Cerebellar nuclear complex (tissue), 1 donor: ENCODE measurements at regions not wholly inside any gene's neighbourhood (a gene's known extent, or its start where the extent isn't known, plus 50 kb on each side); places are given as distances from the start of the nearest gene placed in this dataset.
"Not testable (repeated sequence)": the region's sequence is repeated elsewhere in the genome, so short reads cannot be mapped to it uniquely, and the experiment has no call there.

ENCODE experiments used
- DNase-seq, 2 experiments: peaks; one replicate each; lab custom pipeline; 2025; lab: John Stamatoyannopoulos, UW

DNA sequence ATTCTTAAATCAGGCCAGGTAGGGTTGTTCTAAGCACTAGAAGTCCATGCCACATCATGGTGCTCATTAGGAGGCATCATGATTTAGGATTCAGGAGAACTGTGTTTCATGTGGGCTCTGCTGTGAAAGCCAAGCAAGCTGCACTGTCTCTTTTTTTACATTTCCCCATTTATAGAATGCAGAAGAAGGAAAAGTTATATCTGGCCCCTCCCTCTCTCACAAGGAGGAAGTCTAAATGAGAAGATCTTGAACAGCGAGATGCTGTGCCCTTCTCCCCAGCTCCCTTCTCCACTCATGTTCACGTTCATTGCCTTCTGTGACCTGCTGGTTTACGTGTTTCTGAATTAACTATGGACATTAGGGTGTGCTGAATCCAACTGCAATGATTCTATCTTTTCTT is 178.5 kb upstream of the RASGRP1 start:
- DNase-seq = no peak

DNA sequence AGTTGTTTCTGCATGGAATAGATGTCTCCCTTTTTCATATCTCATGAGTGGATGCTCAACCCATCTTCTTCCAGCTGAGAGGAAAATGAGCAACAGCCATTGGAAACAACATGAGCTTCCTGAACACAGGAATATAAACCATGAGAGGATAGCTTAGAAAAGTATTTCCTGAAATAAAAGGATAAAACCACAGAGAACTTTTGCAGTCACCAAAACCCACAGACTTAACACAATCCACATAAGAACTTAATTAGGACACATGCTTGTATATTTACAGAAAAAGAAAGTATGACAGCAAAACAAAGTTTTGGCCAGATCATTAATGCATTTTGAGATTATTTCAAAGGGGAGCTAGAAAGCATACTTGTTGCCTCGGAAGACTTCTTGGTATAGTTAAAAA is 180.5 kb upstream of the RASGRP1 start:
- DNase-seq = no peak

DNA sequence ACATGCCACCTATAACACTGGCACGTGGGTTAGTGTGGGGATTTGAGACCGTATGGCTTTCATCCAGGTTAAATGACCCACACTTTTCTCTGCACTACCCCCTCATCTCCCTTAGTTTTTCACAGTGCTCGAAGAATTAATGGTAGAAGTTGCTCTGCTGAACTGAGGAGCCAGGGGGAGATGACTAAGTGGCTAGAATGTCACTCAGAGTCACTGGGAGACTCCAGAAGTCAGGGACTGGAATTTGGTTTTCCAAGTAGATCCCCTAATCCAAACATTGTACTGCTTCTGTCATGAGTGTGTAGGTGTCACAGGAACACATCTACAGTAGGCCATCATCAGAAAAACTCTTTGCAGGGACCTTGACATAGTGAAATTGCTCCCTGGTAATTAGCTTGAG is 181.0 kb upstream of the RASGRP1 start:
- no peak for DNase-seq

DNA sequence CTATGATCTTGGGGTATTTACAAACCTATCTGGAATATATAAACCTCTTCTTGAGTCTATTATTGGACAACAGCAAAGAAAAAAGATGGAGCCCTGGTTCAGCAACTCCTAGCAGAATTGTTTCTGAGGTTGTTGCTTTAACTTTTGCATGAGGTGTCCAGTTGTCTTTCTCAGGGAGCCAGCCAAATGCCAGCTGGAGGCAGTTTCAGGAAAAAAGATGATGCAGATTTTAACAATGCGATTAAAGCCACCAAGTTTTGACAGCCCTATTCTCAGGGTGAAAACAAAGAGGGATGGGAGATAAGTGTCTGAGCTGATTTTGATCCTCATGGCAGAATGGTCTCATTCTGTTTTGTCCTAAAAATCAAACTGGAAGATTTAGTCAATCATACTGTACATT is 181.6 kb upstream of the RASGRP1 start:
- DNase-seq = no peak

DNA sequence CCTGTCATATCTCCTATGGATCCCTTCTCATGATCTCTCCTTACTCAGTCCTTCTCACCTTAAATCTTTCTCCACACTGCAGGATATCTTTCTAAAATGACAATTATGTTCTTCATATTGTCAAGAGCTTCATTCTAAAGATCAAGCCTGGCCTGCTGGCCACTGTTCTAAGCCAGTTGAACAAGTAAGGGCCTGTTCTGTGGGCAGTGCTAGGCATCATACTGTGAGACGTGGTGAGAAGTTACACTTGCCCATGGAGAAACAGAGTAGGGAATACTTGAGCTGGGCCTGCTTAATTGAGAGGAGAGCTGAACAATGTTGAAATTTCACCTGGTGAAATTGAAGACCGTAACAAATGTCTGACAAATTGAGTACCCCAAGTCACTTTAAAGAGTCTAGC is 184.1 kb upstream of the RASGRP1 start:
- no peak for DNase-seq

DNA sequence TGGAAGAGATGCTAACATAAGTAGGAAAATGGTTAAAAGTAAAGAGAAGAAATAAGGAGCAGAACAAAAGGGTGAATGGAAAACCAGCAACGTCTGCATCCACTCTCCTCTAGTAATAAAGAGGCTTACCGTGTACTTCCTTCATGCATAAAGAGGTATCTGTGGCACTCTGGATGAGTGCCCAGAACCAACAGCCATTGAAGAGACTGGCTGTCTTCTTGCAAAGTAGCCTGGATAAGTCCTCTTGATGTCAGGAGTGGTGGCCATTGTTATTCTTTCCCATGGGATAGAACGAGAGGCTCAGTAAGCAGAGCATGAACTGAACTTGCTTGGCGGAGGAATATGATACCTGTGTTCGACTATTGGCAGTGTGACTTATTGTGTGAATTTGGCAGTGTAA is 186.2 kb upstream of the RASGRP1 start:
- DNase-seq = no peak

DNA sequence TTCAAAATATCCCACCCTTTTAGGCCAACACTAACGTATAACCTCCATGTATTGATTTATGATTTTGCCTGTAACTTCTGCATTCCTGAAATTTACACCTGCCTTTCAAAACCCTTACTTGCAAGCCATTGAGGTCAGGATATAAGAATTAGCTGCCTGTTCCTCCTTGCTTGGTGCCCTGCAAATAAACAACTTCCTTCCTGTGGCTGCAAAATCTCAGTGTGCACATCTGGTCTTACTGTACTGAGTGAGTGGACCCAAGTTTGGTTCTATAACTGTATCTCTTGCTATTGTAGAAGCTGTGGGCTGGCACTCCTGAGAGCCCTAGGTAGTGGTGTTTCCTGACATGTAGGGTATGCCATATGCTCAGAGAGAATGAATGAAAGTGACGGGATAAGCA is 191.1 kb upstream of the RASGRP1 start:
- DNase-seq = no peak

DNA sequence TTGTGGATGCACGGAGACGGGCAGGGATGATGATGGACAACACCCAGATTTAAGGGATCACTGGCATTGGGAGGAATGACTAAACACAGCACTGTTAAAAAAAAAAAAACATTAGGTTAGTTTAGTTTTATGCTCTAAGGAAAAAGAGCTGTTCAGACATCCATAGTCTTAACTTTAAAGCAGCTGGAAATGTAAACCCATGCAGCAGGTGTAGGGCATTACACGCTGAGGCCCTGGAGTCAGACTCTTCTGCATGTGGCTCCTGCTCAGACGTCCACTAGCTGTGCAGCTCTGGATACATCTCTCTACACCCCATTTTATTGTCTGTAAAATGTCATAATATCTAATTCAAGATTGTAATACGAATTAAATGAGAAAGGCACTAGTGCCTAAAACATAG is 191.8 kb upstream of the RASGRP1 start:
- no peak for DNase-seq

DNA sequence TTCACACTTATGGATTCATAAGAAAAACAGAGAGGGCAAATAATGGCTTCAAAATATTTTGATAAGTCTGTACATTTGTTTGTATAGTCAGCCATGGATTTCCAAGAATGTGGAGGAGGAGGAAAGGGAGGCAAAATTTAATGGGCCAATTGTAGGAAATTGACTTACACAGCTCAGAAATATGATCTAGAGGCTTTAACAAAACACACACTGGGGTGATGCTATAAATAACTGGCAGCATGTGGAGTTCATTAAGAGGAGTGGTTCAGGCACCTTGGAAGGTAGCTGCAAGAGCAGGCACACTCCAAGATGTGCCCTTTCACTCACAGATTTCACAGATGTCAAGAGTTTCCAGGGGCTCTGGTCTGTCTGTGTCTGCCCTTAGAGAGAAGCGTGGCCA is 193.4 kb upstream of the RASGRP1 start:
- no peak for DNase-seq

DNA sequence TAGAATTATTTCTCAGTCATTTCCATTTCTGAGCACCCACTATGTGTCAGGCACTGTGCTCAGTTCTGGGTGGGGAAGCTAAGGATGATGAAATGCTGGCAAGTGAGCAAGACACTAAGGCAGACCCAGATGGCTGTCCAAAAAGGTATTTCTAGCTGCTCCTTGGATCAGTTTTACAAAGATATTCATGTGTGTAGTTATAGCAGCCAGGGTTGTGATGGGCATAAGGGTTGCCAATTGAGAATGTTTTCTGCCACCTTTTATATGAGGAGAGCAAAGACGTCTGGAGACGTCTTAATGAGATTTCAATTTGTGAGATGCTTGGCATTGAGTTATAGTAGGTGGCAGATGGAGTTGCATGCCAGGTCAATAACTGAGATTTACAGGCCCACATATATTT is 197.1 kb upstream of the RASGRP1 start:
- no peak for DNase-seq

DNA sequence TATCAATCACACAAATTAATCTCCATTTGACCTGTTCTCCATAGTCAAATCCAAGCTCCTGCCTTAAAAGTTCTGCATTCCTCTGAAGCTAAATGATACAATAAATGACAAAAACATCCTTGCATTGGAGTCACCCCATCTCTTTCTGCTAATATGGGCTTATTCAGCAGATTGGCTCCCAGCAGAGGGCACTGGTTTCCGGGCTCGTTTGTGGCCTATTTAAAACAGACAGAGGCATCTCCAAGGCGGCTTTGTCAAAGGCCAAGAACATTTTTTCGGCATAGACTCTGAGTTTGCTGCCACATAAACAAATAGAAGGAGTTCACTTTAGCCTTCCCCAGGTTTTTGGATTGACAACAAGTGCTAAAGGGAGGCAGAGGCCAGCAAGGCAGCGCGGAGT is 204.4 kb upstream of the RASGRP1 start:
- DNase-seq = no peak

DNA sequence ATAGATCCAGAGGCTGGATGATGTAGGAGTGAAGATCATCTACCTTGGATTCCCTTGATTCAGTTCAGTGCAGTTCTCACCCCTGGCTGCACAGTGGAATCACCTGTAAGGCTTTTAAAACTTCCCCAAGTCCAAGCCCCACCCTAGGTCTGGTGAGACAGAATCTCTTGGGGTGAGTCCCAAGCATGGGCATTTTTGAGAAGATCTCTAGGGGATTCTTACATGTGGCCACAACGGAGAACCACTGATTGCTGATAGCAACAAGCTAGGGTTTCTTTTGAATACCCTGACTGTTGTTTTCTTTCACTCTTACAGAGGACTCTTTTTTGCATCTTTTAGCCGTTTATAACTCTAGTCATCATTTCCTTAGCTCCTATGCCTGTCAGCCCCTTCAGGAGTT is 204.9 kb upstream of the RASGRP1 start:
- DNase-seq = no peak

DNA sequence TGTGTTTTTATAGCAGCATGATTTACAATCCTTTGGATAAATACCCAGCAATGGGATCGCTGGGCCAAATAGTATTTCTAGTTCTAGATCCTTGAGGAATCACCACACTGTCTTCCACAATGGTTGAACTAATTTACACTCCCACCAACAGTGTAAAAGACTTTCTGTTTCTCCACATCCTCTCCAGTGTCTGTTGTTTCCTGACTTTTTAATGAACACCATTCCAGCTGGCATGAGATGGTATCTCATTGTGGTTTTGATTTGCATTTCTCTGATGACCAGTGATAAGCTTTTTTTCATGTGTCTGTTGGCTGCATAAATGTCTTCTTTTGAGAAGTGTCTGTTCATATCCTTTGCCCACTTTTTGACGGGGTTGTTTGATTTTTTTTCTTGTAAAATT is 209.5 kb upstream of the RASGRP1 start:
- not testable (repeated sequence) for DNase-seq

DNA sequence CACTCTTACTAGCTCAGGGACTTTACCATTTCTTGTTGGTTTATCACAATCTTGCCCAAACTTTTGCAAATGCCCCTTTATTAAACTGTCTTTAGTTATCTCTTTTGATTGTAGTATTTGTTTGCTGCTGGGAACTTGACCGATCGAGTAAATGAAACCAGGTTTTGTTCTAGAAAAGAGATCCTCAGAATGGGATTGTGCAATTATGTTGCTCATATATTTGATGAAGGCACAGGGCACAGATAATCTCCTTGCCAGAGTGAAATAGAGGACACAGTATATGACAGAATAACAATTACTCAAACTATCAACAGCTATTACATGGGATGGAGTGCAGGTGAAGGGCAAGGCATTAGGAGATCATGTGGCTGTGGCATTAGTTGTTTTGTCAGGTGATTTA is 216.6 kb upstream of the RASGRP1 start:
- no peak for DNase-seq

DNA sequence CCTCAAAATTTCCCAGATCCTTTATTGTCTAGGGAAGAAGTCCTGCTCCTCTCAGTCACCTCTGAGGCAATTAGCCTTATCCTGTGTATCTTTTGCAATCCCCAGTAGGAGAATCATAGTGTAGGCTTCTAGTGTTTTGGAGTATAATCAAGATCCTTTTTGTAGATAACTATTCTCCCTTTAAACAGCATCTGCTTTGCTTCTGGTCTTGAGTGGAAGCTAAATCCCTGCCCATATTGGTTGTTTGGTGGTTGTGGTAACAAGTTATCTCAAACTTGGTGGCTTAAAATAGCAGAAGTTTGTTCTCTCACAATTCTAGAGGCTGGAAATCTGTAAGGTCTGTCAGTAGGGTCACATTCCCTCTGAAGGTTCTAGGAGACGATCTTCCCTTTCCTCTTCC is 217.5 kb upstream of the RASGRP1 start:
- no peak for DNase-seq

DNA sequence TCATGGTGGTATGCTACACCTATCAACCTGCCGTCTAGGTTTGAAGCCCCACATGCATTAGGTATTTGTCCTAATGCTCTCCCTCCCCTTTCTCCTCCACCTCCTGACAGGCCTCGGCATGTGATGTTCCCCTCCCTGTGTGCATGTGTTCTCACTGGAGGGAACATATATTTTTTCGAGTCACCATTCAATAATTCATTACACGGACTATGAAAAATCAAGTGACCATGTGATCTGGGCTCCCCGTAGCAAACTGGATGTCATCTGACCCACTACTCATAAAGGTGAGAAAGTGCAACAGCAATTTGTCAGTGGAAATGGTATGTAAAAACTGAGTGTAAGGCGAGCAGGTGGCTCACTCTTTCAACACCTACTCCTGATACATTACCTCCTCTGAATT is 224.3 kb upstream of the RASGRP1 start:
- DNase-seq = no peak

DNA sequence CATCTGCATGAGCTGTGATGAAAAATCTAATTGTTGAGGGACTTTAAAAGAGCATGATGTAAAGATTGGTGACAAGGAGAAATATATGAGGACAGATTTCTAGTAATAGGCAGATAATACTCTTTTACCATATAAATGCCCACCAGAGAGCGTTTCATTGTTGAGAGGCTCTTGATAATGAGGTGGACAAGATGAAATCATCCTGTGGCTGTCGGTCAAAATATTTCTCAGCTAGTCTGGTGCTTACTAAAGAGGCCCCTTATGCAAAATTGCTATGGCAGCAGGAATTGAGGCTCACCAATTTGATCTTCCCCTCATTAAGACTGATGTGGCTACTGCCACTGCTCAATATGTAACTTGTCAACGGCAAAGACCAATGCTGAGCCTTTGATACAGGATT is 225.0 kb upstream of the RASGRP1 start:
- no peak for DNase-seq

DNA sequence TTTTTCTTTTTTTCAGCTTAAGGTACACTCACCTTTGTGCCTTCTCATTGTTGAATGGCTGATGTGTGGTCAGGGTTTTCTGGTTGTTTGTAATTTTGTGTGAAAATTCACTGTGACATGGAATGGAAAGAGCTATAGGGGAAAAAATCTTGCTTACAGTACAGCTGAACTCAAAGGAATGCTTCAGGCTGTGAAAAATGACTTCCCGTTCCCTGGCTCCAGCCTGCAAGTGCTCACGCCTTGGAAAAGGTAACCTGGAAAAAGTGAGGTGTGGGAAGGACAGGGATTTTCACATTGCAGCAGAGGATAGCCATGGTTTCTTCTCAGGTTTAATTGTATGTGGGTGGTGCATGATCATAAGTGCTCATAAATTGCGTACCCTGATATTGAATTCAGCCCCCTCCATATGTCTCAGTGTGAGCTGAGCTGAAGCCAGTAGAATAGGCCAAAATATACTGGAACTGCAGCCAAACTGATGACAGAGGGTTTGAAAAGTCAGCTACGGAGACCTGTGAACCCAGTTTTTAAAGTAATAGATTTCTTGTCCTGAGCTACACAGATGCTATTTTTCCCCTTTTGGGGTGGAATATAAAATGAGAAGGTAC is 228.7 kb upstream of the RASGRP1 start:
- no peak for DNase-seq

DNA sequence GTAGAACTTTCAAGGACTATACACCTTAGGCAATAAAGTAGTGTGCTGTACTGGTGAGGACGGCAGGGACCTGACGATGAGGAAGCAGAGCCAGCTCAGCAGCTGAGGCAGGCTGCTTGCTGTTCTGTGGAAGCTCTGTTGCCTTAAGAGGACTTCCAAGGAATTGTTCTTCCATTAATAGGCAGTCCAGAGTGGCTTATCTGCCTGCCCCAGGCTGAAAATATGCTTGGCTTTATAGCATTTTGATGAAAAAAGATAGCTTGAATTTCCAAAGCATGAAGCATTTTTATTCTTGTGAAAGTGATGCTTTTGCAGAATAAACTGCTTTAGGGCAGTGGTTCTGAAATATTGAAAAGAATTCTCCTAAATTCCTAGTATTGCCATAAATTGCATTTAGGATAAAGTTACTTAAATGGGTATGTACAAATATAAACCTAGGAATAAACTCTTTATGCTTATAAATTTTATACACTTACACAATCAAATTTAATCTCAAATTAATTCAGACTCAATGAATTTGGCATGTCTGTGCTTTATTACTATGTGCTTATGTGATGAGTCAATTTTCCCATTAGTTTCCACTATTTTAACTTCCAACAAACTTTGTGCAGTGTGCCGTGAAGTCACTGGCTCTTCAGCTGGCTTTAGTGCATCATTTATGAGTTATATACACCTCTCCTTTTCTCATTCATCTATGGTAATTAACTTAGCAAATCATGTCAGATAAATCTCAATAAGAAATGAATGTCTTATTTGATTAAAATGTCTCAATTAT is 231.0 kb upstream of the RASGRP1 start:
- DNase-seq = no peak

DNA sequence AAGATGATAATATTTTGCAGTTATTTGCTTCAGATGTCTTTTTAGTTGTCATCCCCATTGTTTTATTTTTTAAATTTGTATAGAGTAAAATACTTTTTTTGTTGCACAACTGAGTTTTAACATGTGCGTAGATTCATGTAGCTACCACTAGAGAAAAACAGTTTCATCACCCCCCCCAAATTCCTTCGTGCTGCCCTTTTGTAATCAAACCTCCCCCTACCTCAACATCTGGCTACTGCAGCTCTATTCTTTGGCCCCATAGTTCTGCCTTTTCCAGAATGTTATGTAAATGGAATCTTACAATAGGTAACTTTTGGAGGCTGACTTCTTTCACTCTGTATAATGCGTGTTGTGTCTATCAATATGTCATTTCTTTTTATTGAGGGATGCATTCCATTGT is 232.0 kb upstream of the RASGRP1 start:
- DNase-seq = no peak

DNA sequence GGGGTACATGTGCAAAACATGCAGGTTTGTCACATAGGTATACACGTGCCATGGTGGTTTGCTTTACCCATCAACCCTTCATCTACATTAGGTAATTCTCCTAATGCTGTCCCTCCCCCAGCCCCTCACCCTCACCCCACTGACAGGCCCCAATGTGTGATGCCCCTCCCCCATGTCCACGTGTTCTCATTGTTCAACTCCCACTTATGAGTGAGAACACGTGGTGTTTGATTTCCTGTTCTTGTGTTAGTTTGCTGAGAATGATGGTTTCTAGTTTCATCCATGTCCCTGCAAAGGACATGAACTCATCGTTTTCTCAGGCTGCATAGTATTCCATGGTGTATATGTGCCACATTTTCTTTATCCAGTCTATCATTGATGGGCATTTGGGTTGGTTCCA is 232.9 kb upstream of the RASGRP1 start:
- not testable (repeated sequence) for DNase-seq

DNA sequence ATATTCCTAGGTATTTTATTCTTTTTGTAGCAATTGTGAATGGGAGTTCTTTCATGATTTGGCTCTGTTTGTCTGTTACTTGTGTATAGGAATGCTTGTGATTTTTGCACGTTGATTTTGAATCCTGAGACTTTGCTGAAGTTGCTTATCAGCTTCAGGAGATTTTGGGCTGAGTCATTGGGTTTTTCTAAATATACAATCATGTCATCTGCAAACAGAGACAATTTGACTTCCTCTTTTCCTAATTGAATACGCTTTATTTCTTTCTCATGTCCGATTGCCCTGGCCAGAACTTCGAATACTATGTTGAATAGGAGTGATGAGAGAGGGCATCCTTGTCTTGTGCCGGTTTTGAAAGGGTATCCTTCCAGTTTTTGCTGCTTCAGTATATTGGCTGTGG is 234.6 kb upstream of the RASGRP1 start:
- DNase-seq = not testable (repeated sequence)

DNA sequence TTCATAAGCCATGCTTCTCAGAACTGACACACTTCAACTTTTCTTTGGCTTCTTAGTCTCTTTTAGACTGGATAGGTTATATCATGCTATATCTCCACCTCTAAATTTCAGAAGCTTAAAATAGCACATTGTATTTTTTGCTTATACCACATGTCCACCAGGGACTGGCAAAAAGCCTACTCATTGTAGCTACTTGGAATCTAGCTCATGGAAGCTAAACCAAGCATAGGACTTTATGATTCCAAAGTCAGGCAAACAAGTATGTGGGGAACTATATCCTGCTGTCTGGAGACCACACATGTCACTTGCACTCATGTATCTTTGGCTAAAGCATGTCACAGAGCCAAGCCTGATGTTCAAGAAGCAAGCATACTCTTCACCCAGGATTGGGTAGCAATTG is 245.0 kb upstream of the RASGRP1 start:
- no peak for DNase-seq

DNA sequence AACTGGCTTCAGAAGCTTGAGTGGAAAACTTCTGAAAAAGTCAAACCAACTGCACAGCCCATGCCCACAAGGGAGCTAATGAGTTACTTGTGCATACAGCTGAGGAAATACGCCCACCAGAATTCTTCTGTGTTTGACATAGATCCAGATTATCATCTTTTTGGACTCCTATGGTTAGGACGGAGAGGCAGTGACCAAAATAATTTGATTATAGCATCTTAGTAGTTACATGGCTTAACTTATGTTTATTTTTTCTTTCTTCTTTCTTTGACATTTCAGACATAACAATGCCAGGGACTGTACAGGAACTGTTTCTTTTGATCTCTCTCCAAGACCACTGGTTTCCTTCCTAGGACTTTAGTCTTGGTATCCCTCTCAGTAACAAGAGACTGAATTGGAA is 246.1 kb upstream of the RASGRP1 start:
- DNase-seq = no peak
